K562 (cell line): ENCODE measurements at regions not wholly inside any gene's neighbourhood (a gene's known extent, or its start where the extent isn't known, plus 50 kb on each side); places are given as distances from the start of the nearest gene placed in this dataset.

Experiments used
- ATAC-seq: fragments of 200-7000 bp; cut with Tn5 transposase; 3 replicates; pipeline ENCODE4 v1.9.1; 2020; ENCODE audit warnings: moderate library complexity
- BruUV-seq: library from RNA; stranded (reverse); fragments of 400-500 nt; replicated peaks from 2 replicates; lab custom pipeline; 2021; lab: Mats Ljungman, UMichigan
- CTCF ChIA-PET: fragments of 300-600 bp; formaldehyde crosslinking; extraction: SDS; loops from one replicate; lab custom pipeline; 2021; ENCODE audit warnings: low intra/inter-chr PET ratio; lab: Yijun Ruan, JAX
- POLR2A ChIA-PET: fragments of 300-600, 350-650 bp; sonication (Branson Sonifier 250); formaldehyde crosslinking; extraction: SDS; loops from one replicate; lab custom pipeline; 2021; ENCODE audit warnings: antibody characterized with exemption, inconsistent platforms; lab: Yijun Ruan, JAX
- DNase-seq, 4 experiments: peaks; one replicate each; pipeline versions ENCODE4 v3.0.0 to v3.0.0-alpha.2; 2011 to 2018; ENCODE audit warnings: low spot score in 3 of 4, mixed read lengths in 3 of 4; ENCODE audit errors: extremely low read depth in 1 of 4
- FAIRE-seq: peaks from 2 replicates; lab custom pipeline; 2011; peaks lifted over from hg19 to GRCh38; lab: Jason Lieb, UNC
- H2AFZ ChIP-seq: 2 replicates; pipeline ENCODE4 v1.6.0; 2011; ENCODE audit warnings: low read depth, low read length, control low read depth, inconsistent platforms
- H3K27ac ChIP-seq: fragments of 200-600 bp; 3 replicates; pipeline ENCODE4 v1.8.0; 2011; ENCODE audit warnings: low read depth, mild to moderate bottlenecking, control low read depth, inconsistent platforms, low read length, moderate library complexity, mixed read lengths; ENCODE audit errors: extremely low read depth
- H3K27me3 ChIP-seq, 2 experiments: fragments of 300-600 bp in 1 of 2; 2 replicates in 1 of 2; 3 replicates in 1 of 2; pipeline versions ENCODE4 v1.6.0 to v1.8.0; 2011; ENCODE audit warnings: inconsistent platforms in 2 of 2, low read length in 2 of 2, mild to moderate bottlenecking in 1 of 2, mixed read lengths in 1 of 2, moderate library complexity in 1 of 2; ENCODE audit not compliant: control insufficient read depth in 2 of 2, insufficient read depth in 2 of 2
- H3K36me3 ChIP-seq: fragments of 300-600 bp; 3 replicates; pipeline ENCODE4 v1.8.0; 2011; ENCODE audit warnings: mild to moderate bottlenecking, low read length, inconsistent platforms; ENCODE audit not compliant: control insufficient read depth, insufficient read depth
- H3K4me1 ChIP-seq, 2 experiments: fragments of 200-600 bp in 1 of 2; replicated peaks in 1 of 2; 2 replicates in 1 of 2; 3 replicates in 1 of 2; pipeline versions ENCODE4 v1.5.1 to v1.8.0; 2011; ENCODE audit warnings: inconsistent platforms in 2 of 2, low read length in 2 of 2, mild to moderate bottlenecking in 1 of 2, mixed read lengths in 1 of 2, moderate library complexity in 1 of 2; ENCODE audit not compliant: control insufficient read depth in 2 of 2, insufficient read depth in 2 of 2
- H3K4me2 ChIP-seq: 2 replicates; pipeline ENCODE4 v1.6.1; 2011; ENCODE audit warnings: low read length, control low read depth, inconsistent platforms, mixed read lengths; ENCODE audit not compliant: insufficient read depth
- H3K4me3 ChIP-seq: fragments of 200-600 bp; sonication (generic), shearing (Covaris generic); 2 replicates; pipeline ENCODE4 v1.5.1; 2016; ENCODE audit warnings: control low read depth, inconsistent platforms
- H3K79me2 ChIP-seq: fragments of 200-600 bp; 3 replicates; pipeline ENCODE4 v1.8.0; 2011; ENCODE audit warnings: low read length, inconsistent platforms; ENCODE audit not compliant: control insufficient read depth, insufficient read depth
- H3K9ac ChIP-seq, 2 experiments: 2 replicates each; pipeline versions ENCODE4 v1.6.0 to v1.6.1; 2011; ENCODE audit warnings: low read depth in 2 of 2, low read length in 2 of 2, control low read depth in 1 of 2, inconsistent platforms in 1 of 2, mild to moderate bottlenecking in 1 of 2, mixed read lengths in 1 of 2; ENCODE audit not compliant: insufficient read depth in 1 of 2
- H3K9me1 ChIP-seq: one replicate; pipeline ENCODE4 v1.6.0; 2011; ENCODE audit warnings: inconsistent platforms, mild to moderate bottlenecking, low read length, moderate library complexity; ENCODE audit not compliant: control insufficient read depth, insufficient read depth
- H3K9me3 ChIP-seq: replicated peaks from 2 replicates; pipeline ENCODE4 v1.5.1; 2011; ENCODE audit warnings: low read depth, low read length, inconsistent platforms; ENCODE audit not compliant: control insufficient read depth, insufficient read depth
- H4K20me1 ChIP-seq: replicated peaks from 2 replicates; pipeline ENCODE4 v1.6.1; 2011; ENCODE audit warnings: low read length, inconsistent platforms, mixed read lengths; ENCODE audit not compliant: control insufficient read depth, insufficient read depth
- CREBBP ChIP-seq: IDR thresholded peaks from one replicate; pipeline ENCODE4 v1.6.1; 2012; ENCODE audit warnings: low read depth, mild to moderate bottlenecking, control low read depth, inconsistent platforms, low read length
- ESRRB ChIP-seq: fragments of 250-450 bp; sonication (Bioruptor Pico); IDR thresholded peaks from 2 replicates; pipeline ENCODE4 v1.5.0; 2020; ENCODE audit warnings: mild to moderate bottlenecking, moderate library complexity, borderline replicate concordance
- FOS ChIP-seq: IDR thresholded peaks from 3 replicates; pipeline ENCODE4 v1.6.1; 2011; ENCODE audit not compliant: insufficient read length; ENCODE audit errors: extremely low read depth
- HDAC3 ChIP-seq: fragments of 450-650 bp; IDR thresholded peaks from 2 replicates; pipeline ENCODE4 v1.6.1; 2018; ENCODE audit warnings: borderline replicate concordance, mild to moderate bottlenecking, moderate library complexity; ENCODE audit not compliant: partially characterized antibody
- HDAC8 ChIP-seq: fragments of 450-650 bp; IDR thresholded peaks from 2 replicates; pipeline ENCODE4 v1.6.1; 2016; ENCODE audit warnings: mild to moderate bottlenecking, missing genetic modification characterization, moderate library complexity, missing compliant biosample characterization
- HMG20B ChIP-seq: fragments of 250-450 bp; sonication (Bioruptor Pico); IDR thresholded peaks from 2 replicates; pipeline ENCODE4 v1.5.0; 2021; ENCODE audit warnings: mild to moderate bottlenecking
- NCOA1 ChIP-seq: fragments of 450-650 bp; IDR thresholded peaks from 2 replicates; pipeline ENCODE4 v1.6.1; 2016; ENCODE audit warnings: low read depth
- RHOXF2B ChIP-seq: fragments of 250-450 bp; sonication (Bioruptor Pico); conservative IDR thresholded peaks from 2 replicates; pipeline ENCODE4 v1.5.1; 2021
- SIN3B ChIP-seq: fragments of 450-650 bp; IDR thresholded peaks from 2 replicates; pipeline ENCODE4 v1.6.1; 2017; ENCODE audit warnings: low read depth, mild to moderate bottlenecking, moderate library complexity
- SMARCA4 ChIP-seq: fragments of 450-650 bp; IDR thresholded peaks from 2 replicates; pipeline ENCODE4 v1.6.1; 2016
- SNRNP70 ChIP-seq: fragments of 200-400 bp; formaldehyde crosslinking; optimal IDR thresholded peaks from 2 replicates; pipeline ENCODE3; 2017; ENCODE audit warnings: low read depth, low read length
- TFAM ChIP-seq: fragments of 250-450 bp; sonication (Bioruptor Pico); conservative IDR thresholded peaks from 2 replicates; pipeline ENCODE4 v1.5.0; 2021; ENCODE audit warnings: mild to moderate bottlenecking, moderate library complexity
- ZC3H4 ChIP-seq: sonication (generic); formaldehyde crosslinking; IDR thresholded peaks from 2 replicates; pipeline ENCODE4 v1.9.0; 2021; ENCODE audit warnings: missing genetic modification reagents, borderline replicate concordance
- ZNF184 ChIP-seq: sonication (generic); formaldehyde crosslinking; IDR thresholded peaks from 2 replicates; pipeline ENCODE4 v1.5.0; 2020; ENCODE audit warnings: missing genetic modification reagents
- ZNF274 ChIP-seq: IDR thresholded peaks from 2 replicates; pipeline ENCODE4 v1.6.1; 2011; ENCODE audit warnings: low read depth, mild to moderate bottlenecking, low read length, moderate library complexity, borderline replicate concordance
- ZNF282 ChIP-seq: sonication (generic); formaldehyde crosslinking; IDR thresholded peaks from 2 replicates; pipeline ENCODE4 v1.8.1; 2023; ENCODE audit warnings: missing genetic modification reagents
- ZSCAN29 ChIP-seq: fragments of 450-650 bp; IDR thresholded peaks from 2 replicates; pipeline ENCODE4 v1.6.1; 2017
- WGBS: fragments of 100-300 bp; shearing (Covaris generic); methylation state at CpG from one replicate; pipeline ENCODE4 v1.1.6; 2016; ENCODE audit warnings: low coverage, mixed read lengths; ENCODE audit not compliant: insufficient coverage; ENCODE audit errors: missing lambda C conversion rate; 5-methylcytosine and 5-hydroxymethylcytosine counted together
- in situ Hi-C: fragments of 300-500 bp; cut with MboI; formaldehyde crosslinking; loops from 4 replicates; pipeline ENCODE4 v1.15.0; 2018; ENCODE audit warnings: inconsistent platforms, mixed read lengths
- intact Hi-C: fragments of 100-400 bp; cut with micrococcal nuclease; formaldehyde crosslinking; loops from 2 replicates; pipeline ENCODE4 v1.14.2; 2022
- TF ChIP-seq, protein P1 (sequence below): fragments of 250-450 bp; sonication (Bioruptor Pico); IDR thresholded peaks from 2 replicates; pipeline ENCODE4 v1.8.0; 2021; ENCODE audit warnings: moderate library complexity, mild to moderate bottlenecking, inconsistent platforms
- TF ChIP-seq, protein P2 (sequence below): fragments of 250-450 bp; sonication (Bioruptor Pico); IDR thresholded peaks from 2 replicates; pipeline ENCODE4 v1.5.0; 2022; ENCODE audit warnings: mild to moderate bottlenecking
- TF ChIP-seq, protein P3 (sequence below), 2 experiments: fragments of 450-650 bp in 1 of 2; sonication (generic) in 1 of 2; formaldehyde crosslinking in 1 of 2; IDR thresholded peaks in 1 of 2; conservative IDR thresholded peaks in 1 of 2; 2 replicates each; pipeline versions ENCODE4 v1.6.1 to v1.8.1; 2016 to 2023; ENCODE audit warnings: mild to moderate bottlenecking in 2 of 2, moderate library complexity in 2 of 2, inconsistent platforms in 1 of 2, missing genetic modification reagents in 1 of 2

DNA sequence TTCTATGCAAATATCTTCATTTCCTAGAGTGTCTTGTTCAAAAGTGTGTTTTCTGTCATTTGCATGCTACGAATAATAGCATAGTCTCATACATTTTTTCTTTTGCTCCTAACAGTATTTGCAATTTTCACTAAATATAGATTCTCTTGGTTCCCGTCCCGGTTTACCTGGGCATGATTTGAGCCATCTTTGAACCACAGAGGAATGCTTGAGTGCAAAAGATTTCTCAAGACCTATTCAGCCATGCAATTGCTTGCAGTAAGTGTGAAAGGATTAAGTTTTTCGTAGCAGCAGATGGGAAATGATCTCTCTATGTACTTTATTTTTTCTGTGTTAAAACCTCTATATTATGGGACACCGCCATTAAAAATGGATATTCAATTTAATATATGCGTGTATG, 733.0 kb downstream of the ZPLD1 start:
- Histone ChIP-seq H3K4me2 (no peak overlapping the region), H4K20me1 (no peaks in the 10 kb centered on the region), H3K4me1 (no peaks in the 10 kb centered on the region), H3K36me3 (no peaks in the 10 kb centered on the region), H3K9me3 (no peaks in the 10 kb centered on the region), H3K79me2 (no peaks in the 10 kb centered on the region), H3K9ac (no peak overlapping the region), H3K4me3 (no peak overlapping the region), H3K27me3 (no peaks in the 10 kb centered on the region), H3K9me1 (no peaks in the 10 kb centered on the region), H3K27ac (no peak overlapping the region), H2AFZ (no peak overlapping the region)
- in situ Hi-C loops (no loop called here), intact Hi-C loops (no loop called here)
- WGBS: 2% methylated on average over 6 of the region's 6 CpGs
- TF ChIP-seq FOS (no peak), TFAM (CRISPR knock-in tag) (no peak), ZC3H4 (no peak), NCOA1 (no peak), ZNF184 (CRISPR knock-in tag) (no peak), SIN3B (no peak), ZSCAN29 (no peak), ZNF282 (no peak), SNRNP70 (no peak), CREBBP (no peak), HDAC3 (no peak), HMG20B (CRISPR knock-in tag) (no peak), ZNF274 (no peak), HDAC8 (tag) (no peak), SMARCA4 (no peak), ESRRB (CRISPR knock-in tag) (no peak), RHOXF2B (no peak)
- TF ChIP-seq, protein P1, sequence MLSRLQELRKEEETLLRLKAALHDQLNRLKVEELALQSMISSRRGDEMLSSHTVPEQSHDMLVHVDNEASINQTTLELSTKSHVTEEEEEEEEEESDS: no peak
- TF ChIP-seq, protein P2, sequence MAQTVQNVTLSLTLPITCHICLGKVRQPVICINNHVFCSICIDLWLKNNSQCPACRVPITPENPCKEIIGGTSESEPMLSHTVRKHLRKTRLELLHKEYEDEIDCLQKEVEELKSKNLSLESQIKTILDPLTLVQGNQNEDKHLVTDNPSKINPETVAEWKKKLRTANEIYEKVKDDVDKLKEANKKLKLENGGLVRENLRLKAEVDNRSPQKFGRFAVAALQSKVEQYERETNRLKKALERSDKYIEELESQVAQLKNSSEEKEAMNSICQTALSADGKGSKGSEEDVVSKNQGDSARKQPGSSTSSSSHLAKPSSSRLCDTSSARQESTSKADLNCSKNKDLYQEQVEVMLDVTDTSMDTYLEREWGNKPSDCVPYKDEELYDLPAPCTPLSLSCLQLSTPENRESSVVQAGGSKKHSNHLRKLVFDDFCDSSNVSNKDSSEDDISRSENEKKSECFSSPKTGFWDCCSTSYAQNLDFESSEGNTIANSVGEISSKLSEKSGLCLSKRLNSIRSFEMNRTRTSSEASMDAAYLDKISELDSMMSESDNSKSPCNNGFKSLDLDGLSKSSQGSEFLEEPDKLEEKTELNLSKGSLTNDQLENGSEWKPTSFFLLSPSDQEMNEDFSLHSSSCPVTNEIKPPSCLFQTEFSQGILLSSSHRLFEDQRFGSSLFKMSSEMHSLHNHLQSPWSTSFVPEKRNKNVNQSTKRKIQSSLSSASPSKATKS (CRISPR knock-in tag): no peak
- TF ChIP-seq, protein P3, sequence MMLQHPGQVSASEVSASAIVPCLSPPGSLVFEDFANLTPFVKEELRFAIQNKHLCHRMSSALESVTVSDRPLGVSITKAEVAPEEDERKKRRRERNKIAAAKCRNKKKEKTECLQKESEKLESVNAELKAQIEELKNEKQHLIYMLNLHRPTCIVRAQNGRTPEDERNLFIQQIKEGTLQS (IDR thresholded peaks at IDR 0.05): no peak
- TF ChIP-seq, protein P3 (CRISPR knock-in tag; conservative IDR thresholded peaks at IDR 0.05): no peak
- ChIA-PET POLR2A (no interaction called here), CTCF (no interaction called here)
- ATAC-seq: no peak
- no peak for DNase-seq
- no TSS peak for BruUV-seq
- no peak for FAIRE-seq
